HG02642 (cell line): ENCODE measurements at regions not wholly inside any gene's neighbourhood (a gene's known extent, or its start where the extent isn't known, plus 50 kb on each side); places are given as distances from the start of the nearest gene placed in this dataset.

ENCODE experiments used
- ATAC-seq: cut with Tn5 transposase; IDR thresholded peaks from one replicate; pipeline ENCODE4 v1.9.1; 2021; ENCODE audit warnings: mild to moderate bottlenecking; ENCODE audit not compliant: unreplicated experiment, poor library complexity

DNA sequence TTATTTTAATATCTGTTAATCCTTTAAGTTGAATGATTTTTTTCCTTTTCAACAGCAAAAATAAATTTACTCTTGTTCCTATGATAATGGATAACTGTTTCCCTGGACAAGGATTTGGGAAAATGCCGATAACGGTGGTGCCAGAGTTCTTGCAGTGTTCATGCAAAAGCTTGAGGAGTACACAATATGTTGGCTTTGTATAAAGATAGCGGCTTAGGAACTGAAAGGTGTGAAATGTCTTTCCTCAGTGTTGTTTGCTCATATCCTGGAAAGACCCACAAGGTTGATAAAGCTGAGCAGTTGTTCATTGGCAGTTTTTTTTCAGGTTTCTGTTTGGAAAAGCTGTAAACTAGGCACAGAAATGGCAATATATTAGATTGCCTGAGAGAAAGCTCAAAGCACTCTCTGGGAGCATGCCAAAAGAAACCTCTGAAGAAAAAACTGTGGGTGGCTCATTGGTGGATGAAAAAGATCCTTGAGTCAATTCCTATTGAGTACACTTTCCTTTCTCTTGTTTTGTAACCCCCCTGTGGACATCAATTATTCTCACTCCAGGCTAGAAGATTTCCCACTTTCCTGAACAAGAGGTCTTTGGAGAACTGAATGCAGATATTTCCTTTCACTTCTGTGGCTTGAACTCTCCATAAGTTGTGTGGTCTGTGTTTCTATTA, 117.2 kb upstream of the RGMB start:
- ATAC-seq, result no peak

DNA sequence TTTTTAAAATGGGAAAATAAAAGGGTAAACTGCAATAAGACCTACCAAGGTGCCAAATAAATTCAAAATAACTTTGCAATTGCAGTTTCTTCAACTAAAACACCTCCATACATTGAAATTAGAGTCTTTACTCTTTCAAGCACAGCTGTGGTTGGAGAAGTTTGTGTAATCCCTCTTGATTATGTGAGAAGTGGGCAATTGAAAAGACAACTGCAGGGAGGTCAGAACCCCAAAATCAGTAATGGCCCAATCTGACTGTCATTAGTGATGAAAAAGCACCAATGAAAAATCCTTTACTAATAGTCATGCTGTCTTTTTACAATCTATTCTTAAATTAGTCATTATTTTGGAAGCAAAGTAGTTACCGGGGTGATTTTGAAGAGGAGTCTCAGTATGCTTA, 116.7 kb upstream of the RGMB start:
- no peak for ATAC-seq

GRCh38 chr5:98657559-98657958, 115.9 kb upstream of the RGMB start:
- no peak for ATAC-seq

DNA sequence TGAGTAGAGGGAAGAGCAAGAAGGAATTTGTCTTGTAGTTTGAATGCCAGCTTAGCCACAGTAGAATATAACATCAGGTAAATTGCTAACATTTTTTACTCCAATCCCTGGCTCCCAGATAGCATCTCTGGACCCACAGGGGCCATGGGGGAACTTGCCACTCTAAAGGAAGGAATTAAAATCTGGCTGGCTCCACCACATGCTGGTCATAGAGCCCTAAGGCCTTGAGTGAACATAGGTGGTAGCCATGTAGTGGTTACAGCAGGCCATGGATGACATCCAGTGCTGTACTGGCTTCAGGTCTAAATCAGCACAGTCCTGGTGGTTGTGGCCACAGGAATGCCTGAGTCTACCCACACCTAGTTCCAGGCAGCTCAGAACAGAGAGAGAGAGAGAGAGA, 109.9 kb upstream of the RGMB start:
- no peak for ATAC-seq

GRCh38 chr5:98664736-98665135, 108.7 kb upstream of the RGMB start:
- no peak for ATAC-seq

- no peak for ATAC-seq
Measured at GRCh38 chr5:98679963-98680362, 93.5 kb upstream of the RGMB start.

DNA sequence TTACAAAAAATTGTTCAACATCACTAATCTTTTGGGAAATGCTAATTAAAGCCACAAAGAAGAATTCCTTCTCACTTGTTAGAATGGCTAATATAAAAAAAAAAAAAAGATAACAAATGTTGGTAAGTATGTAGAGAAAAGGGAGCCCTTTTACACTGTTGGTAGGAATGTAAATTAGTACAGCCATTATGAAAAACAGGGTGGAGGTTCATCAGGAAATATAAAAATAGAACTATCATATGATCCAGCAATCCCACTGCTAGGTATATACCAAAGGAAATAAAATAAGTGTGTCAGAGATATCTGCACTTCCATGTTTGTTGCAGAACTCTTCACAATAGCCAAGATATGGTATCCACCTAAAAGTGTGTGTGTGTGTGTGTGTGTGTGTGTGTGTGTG, 83.5 kb upstream of the RGMB start:
- no peak for ATAC-seq

- ATAC-seq, result no peak
Measured at GRCh38 chr5:98694902-98695301, 78.6 kb upstream of the RGMB start.

DNA sequence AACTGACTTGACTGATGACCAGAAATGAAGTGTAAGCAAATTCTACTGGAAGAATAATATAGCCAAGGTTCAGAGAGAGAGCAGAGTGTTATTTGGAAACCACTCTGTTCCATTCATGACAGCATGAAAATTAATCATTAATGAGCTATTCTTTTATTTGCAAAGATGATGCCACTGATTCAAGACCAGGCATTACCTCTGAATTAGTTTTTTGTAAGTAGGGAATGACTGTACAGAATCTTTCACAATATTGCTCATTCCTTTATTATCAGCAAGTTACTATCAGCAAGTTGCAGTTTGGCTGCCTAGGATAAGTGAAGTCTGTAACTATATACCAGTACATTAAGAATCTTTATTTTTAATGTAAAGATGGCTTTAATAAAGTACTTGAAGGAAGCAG, 75.1 kb upstream of the RGMB start:
- ATAC-seq, result no peak

- ATAC-seq, result no peak
Measured at GRCh38 chr5:98700730-98701129, 72.7 kb upstream of the RGMB start.

DNA sequence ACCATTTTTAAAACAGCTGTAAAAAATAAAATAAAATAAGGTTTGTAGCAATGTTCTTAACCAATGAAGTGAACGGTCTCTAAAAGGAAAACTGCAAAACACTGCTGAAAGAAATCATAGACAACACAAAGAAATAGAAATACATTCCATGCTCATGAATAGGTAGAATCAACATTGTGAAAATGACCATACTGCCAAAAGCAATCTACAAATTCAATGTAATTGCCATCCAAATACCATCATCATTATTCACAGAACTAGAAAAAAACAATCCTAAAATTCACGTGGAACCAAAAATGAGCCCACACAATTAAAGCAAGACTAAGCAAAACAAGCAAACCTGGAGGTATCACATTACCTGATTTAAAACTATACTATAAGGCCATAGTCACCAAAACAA, 67.6 kb upstream of the RGMB start:
- ATAC-seq, result no peak

- no peak for ATAC-seq
Measured at GRCh38 chr5:98709681-98710080, 63.8 kb upstream of the RGMB start.

GRCh38 chr5:98713027-98713426, 60.4 kb upstream of the RGMB start:
- ATAC-seq, result no peak

DNA sequence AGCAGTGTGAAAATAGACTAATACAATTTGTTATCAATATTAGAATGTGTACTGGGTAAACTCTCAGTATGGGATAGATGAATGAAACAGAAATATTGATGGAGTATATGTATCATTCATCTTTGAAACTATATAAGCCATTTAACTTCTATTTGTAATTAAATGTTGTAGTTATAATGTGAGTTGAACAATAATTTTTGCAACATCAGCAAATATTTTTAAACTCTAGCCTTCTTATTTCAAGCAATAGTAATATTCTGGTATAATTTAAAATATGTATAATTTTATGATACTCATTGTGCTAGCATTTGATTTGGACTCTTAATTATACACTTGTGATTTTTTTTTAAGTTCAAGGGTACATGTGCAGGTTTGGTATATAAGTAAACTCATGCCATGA, 59.6 kb upstream of the RGMB start:
- no peak for ATAC-seq

DNA sequence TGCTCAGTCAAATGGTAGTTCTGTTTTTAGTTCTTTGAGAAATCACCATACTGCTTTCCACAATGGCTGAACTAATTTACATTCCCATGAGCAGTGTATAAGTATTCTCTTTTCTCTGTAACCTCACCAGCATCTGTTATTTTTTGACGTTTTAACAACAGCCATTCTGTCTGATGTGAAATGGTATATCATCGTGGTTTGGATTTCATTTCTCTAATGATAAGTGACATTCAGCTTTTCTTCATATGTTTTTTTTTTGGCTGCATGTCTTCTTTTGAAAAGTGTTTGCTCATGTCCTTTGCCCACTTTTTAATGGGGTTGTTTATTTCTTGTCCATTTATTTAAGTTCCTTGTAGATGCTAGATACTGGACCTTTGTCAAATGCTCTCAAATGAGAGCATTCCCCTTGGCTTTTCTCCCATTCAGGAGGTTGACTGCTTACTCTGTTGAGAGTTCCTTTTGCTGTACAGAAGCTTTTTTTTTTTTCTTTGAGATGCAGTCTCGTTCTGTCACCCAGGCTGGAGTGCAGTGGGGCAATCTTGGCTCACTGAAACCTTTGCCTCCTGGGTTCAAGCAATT, 58.7 kb upstream of the RGMB start:
- ATAC-seq, result no peak

GRCh38 chr5:98721231-98721928, 52.1 kb upstream of the RGMB start:
- no peak for ATAC-seq

DNA sequence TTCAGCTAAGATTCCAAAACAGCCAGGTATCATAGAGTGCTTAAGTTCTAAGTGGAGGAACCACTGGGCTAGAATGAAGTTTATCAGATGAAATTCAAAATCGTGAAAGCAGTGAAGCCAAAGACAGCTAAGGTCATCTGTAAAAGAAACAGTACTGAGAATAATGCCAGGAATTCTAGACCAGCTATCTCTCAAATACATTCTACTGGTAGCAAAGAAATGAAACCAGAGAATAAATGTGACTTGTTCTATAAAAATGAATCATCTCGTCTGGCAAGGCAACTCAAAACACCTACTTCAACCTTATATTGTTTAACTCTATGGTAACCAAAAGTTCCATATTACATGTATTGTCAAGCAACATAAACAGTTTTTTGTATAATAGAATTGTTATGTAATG, 51.3 kb upstream of the RGMB start:
- ATAC-seq, result no peak

DNA sequence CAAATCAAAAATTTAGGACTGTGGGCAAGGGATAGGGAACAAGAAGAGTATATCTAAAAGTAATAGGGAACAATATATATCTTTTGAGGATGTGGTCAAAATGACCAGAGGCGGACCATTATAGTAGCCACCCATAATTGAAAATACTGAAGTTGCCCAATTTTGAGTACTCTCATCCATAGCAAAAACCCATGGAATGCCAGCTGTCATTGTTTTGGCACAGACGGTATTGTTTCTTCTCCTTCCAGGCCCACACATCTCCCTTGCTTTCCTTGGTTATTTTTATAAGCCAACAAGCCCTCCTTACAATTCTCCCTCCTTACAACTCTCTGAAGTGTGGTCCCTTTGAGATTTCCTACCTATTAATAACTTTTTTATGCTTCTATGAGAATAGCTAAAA, 50.4 kb upstream of the RGMB start:
- no peak for ATAC-seq
